ENCODE measurements at regions not wholly inside any gene's neighbourhood (a gene's known extent, or its start where the extent isn't known, plus 50 kb on each side); places are given as distances from the start of the nearest gene placed in this dataset.
A peak's percentile ranks its signal among the peaks of the same experiment; 100 is the strongest.
"Not testable (repeated sequence)": the region's sequence is repeated elsewhere in the genome, so short reads cannot be mapped to it uniquely, and the experiment has no call there.

DNA sequence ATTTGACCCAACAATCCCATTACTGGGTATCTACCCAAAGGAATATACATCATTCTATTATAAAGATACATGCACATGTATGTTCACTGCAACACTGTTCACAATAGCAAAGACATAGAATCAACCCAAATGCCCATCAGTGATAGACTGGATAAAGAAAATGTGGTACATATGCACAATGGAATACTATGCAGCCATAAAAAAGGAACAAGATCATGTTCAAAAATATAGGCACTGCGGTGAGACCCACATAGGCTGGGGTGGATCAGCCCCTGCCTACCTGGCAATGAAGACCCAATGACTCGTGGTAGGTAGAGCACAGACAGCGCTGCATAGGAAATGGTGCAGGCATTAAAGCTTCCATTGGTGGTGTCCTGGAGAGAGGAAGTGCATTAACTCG lies 88.6 kb upstream of the NFIL3 start:
- not testable (repeated sequence) for H3K36me3 ChIP-seq, H3K9me3 ChIP-seq, H3K4me3 ChIP-seq, DNase-seq, H3K27ac ChIP-seq, H3K27me3 ChIP-seq, H3K4me1 ChIP-seq

DNA sequence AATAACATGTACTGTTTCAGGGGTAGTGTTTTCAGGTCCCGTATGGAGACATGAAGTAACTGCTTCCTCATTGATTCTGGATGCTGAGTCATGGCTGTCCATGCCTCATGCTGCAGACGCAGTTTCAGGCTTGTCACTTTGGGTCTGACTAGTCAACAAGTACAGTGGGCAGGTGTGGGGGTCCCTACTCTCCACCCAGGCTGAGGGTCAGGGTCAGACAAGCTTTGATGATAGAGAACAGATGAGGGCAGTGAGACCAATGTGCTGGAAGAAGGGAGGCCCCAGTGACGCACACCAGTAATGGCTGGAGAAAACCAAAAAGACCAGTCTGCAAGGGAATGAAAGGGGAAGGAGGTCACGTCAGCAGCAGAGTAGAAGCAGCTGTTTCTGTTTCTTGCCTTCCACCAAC lies 80.0 kb upstream of the NFIL3 start:
- DNase-seq = no peak
- TF ChIP-seq, protein P1, sequence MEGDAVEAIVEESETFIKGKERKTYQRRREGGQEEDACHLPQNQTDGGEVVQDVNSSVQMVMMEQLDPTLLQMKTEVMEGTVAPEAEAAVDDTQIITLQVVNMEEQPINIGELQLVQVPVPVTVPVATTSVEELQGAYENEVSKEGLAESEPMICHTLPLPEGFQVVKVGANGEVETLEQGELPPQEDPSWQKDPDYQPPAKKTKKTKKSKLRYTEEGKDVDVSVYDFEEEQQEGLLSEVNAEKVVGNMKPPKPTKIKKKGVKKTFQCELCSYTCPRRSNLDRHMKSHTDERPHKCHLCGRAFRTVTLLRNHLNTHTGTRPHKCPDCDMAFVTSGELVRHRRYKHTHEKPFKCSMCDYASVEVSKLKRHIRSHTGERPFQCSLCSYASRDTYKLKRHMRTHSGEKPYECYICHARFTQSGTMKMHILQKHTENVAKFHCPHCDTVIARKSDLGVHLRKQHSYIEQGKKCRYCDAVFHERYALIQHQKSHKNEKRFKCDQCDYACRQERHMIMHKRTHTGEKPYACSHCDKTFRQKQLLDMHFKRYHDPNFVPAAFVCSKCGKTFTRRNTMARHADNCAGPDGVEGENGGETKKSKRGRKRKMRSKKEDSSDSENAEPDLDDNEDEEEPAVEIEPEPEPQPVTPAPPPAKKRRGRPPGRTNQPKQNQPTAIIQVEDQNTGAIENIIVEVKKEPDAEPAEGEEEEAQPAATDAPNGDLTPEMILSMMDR (IDR thresholded peaks at IDR 0.05) = no peak
- TF ChIP-seq POLR2A (IDR thresholded peaks at IDR 0.05) = no peak
- Histone ChIP-seq H3K27ac (no peak overlapping the region), H3K4me1 (no peaks in the 10 kb centered on the region), H3K36me3 (no peaks in the 10 kb centered on the region), H3K9me3 (no peaks in the 10 kb centered on the region), H3K27me3 (no peaks in the 10 kb centered on the region), H3K4me3 (no peak overlapping the region)

DNA sequence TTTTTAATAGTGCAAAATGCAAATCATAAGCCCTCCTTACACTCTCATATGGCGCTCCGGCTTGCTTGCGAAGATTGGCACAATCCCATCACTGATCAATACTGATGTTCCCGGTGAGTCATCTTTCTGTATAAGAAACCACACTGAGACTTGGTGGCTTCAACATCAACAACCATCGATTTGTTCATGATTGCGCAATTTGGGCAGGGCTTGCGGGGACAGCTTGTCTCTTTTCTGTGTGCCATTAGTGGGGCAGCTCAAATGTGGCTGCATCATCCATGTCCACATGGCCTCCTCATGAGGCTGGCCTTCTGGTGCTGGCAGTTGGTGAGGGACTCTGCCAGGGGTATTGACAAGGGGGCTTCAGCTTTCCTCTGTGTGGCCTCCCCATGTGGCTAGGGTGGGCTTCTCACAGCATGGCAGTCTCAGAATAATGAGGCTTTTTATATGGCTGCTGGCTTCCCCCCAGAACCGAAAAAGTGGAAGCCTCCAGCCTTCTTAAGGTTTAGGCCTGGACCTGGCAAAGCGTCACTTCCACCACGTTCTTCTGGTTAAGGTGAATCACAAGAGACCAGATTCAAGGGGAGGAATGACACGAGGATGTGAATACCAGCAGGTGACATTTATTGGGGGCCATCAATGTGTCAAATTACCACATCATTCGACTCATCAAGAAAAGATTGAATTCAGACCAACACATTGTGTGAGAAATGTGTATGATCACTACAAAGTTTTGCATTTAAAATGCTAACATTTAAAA lies 79.5 kb upstream of the NFIL3 start:
- TF ChIP-seq, protein P1 (IDR thresholded peaks at IDR 0.05) = no peak
- no peak for TF ChIP-seq POLR2A (IDR thresholded peaks at IDR 0.05)
- no peak overlapping the region for H3K4me3 ChIP-seq
- no peaks in the 10 kb centered on the region for H3K36me3 ChIP-seq
- no peak for DNase-seq
- H3K27ac ChIP-seq = no peak overlapping the region
- no peaks in the 10 kb centered on the region for H3K9me3 ChIP-seq
- no peaks in the 10 kb centered on the region for H3K27me3 ChIP-seq
- no peaks in the 10 kb centered on the region for H3K4me1 ChIP-seq

DNA sequence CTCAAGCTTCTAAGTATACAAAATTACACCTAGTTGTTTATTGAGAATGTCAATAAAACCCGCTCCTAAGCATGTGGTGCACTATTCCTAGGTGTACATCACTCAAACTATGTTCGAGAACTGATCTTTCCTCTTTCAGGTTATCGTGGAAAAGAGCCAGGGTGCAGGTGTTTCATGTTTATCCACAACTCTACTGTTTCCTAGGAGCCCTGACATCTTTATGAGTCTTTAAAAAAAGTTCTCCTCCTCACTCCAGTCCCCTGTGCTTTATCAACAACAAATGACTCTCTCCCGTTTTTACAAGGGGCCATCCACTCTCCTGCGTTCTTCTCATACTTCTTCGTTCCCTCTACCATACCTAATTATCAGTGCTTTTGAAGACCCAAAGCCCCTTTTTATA lies 78.8 kb upstream of the NFIL3 start:
- Histone ChIP-seq H3K4me1 (no peaks in the 10 kb centered on the region), H3K27ac (no peak overlapping the region), H3K27me3 (no peaks in the 10 kb centered on the region), H3K4me3 (no peak overlapping the region), H3K36me3 (no peaks in the 10 kb centered on the region), H3K9me3 (no peaks in the 10 kb centered on the region)
- DNase-seq = no peak
- TF ChIP-seq, protein P1 (IDR thresholded peaks at IDR 0.05) = no peak
- TF ChIP-seq POLR2A (IDR thresholded peaks at IDR 0.05) = no peak

DNA sequence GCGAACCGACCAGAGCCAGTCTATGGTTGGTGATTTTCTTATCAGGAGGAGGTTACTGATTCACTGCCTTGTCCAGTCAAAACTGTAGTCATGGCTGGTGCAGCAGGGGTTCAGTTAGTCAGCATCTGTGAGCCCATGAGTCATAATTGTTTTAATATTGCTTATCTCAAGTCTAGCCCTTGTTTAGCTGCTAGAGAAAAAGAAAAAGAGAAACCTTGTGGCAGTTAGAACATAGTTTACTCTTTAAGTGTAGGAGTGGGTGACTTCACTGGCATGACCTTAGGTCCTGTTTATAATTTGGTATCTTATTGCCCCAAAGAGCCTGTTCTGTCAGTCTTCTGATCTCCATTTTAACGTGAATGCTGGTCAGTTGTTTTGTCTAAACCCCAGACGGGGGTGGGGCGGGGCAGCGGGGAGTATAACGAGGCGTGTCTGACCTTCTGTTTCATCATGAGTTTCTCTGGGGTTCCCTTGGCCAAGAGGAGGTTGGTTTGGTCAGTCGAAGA lies 76.9 kb upstream of the NFIL3 start:
- no peak overlapping the region for H3K4me3 ChIP-seq
- H3K36me3 ChIP-seq = no peaks in the 10 kb centered on the region
- H3K27me3 ChIP-seq = no peaks in the 10 kb centered on the region
- H3K4me1 ChIP-seq = no peaks in the 10 kb centered on the region
- H3K9me3 ChIP-seq = no peaks in the 10 kb centered on the region
- H3K27ac ChIP-seq = no peak overlapping the region
- no peak for DNase-seq
- no peak for TF ChIP-seq POLR2A (IDR thresholded peaks at IDR 0.05)
- TF ChIP-seq, protein P1 (IDR thresholded peaks at IDR 0.05) = no peak

DNA sequence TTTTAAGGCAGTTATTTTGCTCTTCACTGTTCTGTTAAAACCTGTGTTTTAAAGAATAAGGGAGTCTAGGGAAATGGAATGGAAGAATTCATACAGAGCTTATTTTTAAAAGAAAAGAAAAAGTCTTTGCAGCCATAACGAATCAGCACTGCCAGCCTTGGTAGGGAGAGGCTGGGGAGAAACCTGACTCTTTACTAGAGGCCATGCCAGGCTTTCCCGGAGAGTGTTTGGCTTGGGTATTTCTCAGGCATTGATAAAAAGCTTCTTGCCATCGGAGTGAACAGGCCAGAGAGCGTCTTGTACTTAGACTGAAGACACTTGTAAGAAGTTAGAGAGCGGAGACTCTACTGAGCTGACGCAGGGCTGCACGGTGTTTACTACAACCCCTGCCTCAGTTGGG lies 72.7 kb upstream of the NFIL3 start:
- Histone ChIP-seq H3K4me1 (no peaks in the 10 kb centered on the region), H3K36me3 (no peaks in the 10 kb centered on the region), H3K27ac (peak overlapping the region in 1 of 4 donors; percentile 51), H3K9me3 (no peaks in the 10 kb centered on the region), H3K4me3 (no peak overlapping the region), H3K27me3 (no peaks in the 10 kb centered on the region)
- DNase-seq = no peak
- TF ChIP-seq POLR2A (IDR thresholded peaks at IDR 0.05) = no peak
- TF ChIP-seq, protein P1 (IDR thresholded peaks at IDR 0.05) = no peak

Data from Peyer's patch (tissue), 4 donors.